ENCODE measurements at regions not wholly inside any gene's neighbourhood (a gene's known extent, or its start where the extent isn't known, plus 50 kb on each side); places are given as distances from the start of the nearest gene placed in this dataset.
A peak's percentile ranks its signal among the peaks of the same experiment; 100 is the strongest.

DNA sequence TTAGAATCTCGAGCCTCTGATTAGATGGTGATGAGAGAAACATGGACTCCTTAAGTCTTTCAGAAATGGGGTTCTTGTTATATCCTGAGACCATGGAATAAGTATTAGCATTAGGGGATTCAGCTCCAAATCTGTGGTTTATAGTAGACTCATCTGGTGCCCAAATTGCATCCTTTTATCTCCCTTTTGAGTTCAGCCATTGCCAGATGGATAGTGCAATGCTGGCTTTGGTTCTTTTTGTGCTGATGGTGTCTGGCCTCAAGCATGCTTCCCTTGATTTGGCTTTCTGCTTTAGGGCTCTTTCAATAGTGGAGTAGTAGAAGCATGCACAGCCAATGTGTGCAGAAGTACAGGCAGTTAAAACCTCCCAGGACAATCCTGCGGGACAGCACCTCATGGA, 306.4 kb downstream of the TSN start:
- peak in 1 of 2 experiments; percentile 25 for DNase-seq
- no peaks in the 10 kb centered on the region for H3F3A ChIP-seq (ENCODE audit: insufficient read depth, low read depth)
- intact Hi-C loops (cut with micrococcal nuclease; ENCODE audit: unreplicated experiment), result no loop called here
- no peaks in the 10 kb centered on the region for H3K4me1 ChIP-seq (replicated peaks; ENCODE audit: insufficient read depth)
- no peaks in the 10 kb centered on the region for H3K9me3 ChIP-seq (ENCODE audit: insufficient read depth, low read depth)
- no peaks in the 10 kb centered on the region for H4K20me1 ChIP-seq (ENCODE audit: insufficient read depth)
- no TSS peak for BruUV-seq (replicated peaks)
- ChIA-PET CTCF (no interaction called here), POLR2A (ENCODE audit: unreplicated experiment) (no interaction called here)
- no peak overlapping the region for H3K4me2 ChIP-seq
- no peaks in the 10 kb centered on the region for H3K9me2 ChIP-seq (ENCODE audit: insufficient read depth)
- no peak overlapping the region for H2AFZ ChIP-seq
- no peak overlapping the region for H3K27ac ChIP-seq
- TF ChIP-seq CTCF (conservative IDR thresholded peaks at IDR 0.05) (no peak), EZH2 (IDR thresholded peaks at IDR 0.05; ENCODE audit: low read depth) (no peak)
- H3K79me2 ChIP-seq (ENCODE audit: low read depth), result no peaks in the 10 kb centered on the region
- peaks cover 4% of the 10 kb centered on the region for H3K27me3 ChIP-seq (ENCODE audit: insufficient read depth, low read depth)
- no peak overlapping the region for H3K4me3 ChIP-seq
- H3K36me3 ChIP-seq (ENCODE audit: low read depth), result no peaks in the 10 kb centered on the region

GRCh38 chr2:122062506-122062905, 307.1 kb downstream of the TSN start:
- BruUV-seq (replicated peaks), result no TSS peak
- intact Hi-C loops (cut with micrococcal nuclease; ENCODE audit: unreplicated experiment), result no loop called here
- no peaks in the 10 kb centered on the region for H3K9me3 ChIP-seq (ENCODE audit: insufficient read depth, low read depth)
- H3K27ac ChIP-seq, result no peak overlapping the region
- no peaks in the 10 kb centered on the region for H3K9me2 ChIP-seq (ENCODE audit: insufficient read depth)
- H3K79me2 ChIP-seq (ENCODE audit: low read depth), result no peaks in the 10 kb centered on the region
- H3K4me1 ChIP-seq (replicated peaks; ENCODE audit: insufficient read depth), result no peaks in the 10 kb centered on the region
- no peak overlapping the region for H2AFZ ChIP-seq
- H4K20me1 ChIP-seq (ENCODE audit: insufficient read depth), result no peaks in the 10 kb centered on the region
- H3K27me3 ChIP-seq (ENCODE audit: insufficient read depth, low read depth), result peaks cover 11% of the 10 kb centered on the region
- H3K36me3 ChIP-seq (ENCODE audit: low read depth), result no peaks in the 10 kb centered on the region
- ChIA-PET POLR2A (ENCODE audit: unreplicated experiment) (no interaction called here), CTCF (no interaction called here)
- DNase-seq, result no peak
- H3K4me3 ChIP-seq, result no peak overlapping the region
- TF ChIP-seq EZH2 (IDR thresholded peaks at IDR 0.05; ENCODE audit: low read depth) (no peak), CTCF (conservative IDR thresholded peaks at IDR 0.05) (no peak)
- no peaks in the 10 kb centered on the region for H3F3A ChIP-seq (ENCODE audit: insufficient read depth, low read depth)
- H3K4me2 ChIP-seq, result no peak overlapping the region

- Histone ChIP-seq H3K79me2 (ENCODE audit: low read depth) (no peaks in the 10 kb centered on the region), H3K36me3 (ENCODE audit: low read depth) (no peaks in the 10 kb centered on the region), H3K4me1 (replicated peaks; ENCODE audit: insufficient read depth) (no peaks in the 10 kb centered on the region), H3K27ac (no peak overlapping the region), H3K9me2 (ENCODE audit: insufficient read depth) (no peaks in the 10 kb centered on the region), H3K9me3 (ENCODE audit: insufficient read depth, low read depth) (no peaks in the 10 kb centered on the region), H3K27me3 (ENCODE audit: insufficient read depth, low read depth) (peaks cover 23% of the 10 kb centered on the region), H3F3A (ENCODE audit: insufficient read depth, low read depth) (no peaks in the 10 kb centered on the region), H3K4me3 (no peak overlapping the region), H4K20me1 (ENCODE audit: insufficient read depth) (no peaks in the 10 kb centered on the region), H3K4me2 (no peak overlapping the region), H2AFZ (no peak overlapping the region)
- no TSS peak for BruUV-seq (replicated peaks)
- CTCF ChIA-PET, result no interaction called here
- POLR2A ChIA-PET (ENCODE audit: unreplicated experiment), result no interaction called here
- TF ChIP-seq EZH2 (IDR thresholded peaks at IDR 0.05; ENCODE audit: low read depth), result no peak
- TF ChIP-seq CTCF (conservative IDR thresholded peaks at IDR 0.05), result no peak
- intact Hi-C loops (cut with micrococcal nuclease; ENCODE audit: unreplicated experiment), result no loop called here
- DNase-seq, result no peak
Observed at GRCh38 chr2:122063716-122064115, 308.3 kb downstream of the TSN start.

All from PC-9 (cell line).